ENCODE measurements at regions not wholly inside any gene's neighbourhood (a gene's known extent, or its start where the extent isn't known, plus 50 kb on each side); places are given as distances from the start of the nearest gene placed in this dataset.
"Not testable (repeated sequence)": the region's sequence is repeated elsewhere in the genome, so short reads cannot be mapped to it uniquely, and the experiment has no call there.

DNA sequence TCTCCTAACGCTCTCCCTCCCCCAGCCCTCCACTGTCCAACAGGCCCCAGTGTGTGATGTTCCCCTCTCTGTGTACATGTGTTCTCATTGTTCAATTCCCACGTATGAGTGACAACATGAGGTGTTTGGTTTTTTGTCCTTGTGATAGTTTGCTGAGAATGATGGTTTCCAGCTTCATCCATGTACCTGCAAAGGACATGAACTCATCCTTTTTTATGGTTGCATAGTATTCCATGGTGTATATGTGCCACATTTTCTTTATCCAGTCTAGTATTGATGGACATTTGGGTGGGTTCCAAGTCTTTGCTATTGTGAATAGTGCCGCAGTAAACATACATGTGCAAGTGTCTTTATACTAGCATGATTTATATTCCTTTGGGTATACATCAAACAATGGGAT lies 347.4 kb downstream of the MAGEE1 start:
- not testable (repeated sequence) for DNase-seq (ENCODE audit: low read depth in 1 of 2, low spot score in 1 of 2)

- DNase-seq (ENCODE audit: low read depth in 1 of 2, low spot score in 1 of 2), result no peak
Observed at GRCh38 chrX:76796311-76796710, 368.8 kb downstream of the MAGEE1 start.

GRCh38 chrX:76802708-76803107 lies 375.2 kb downstream of the MAGEE1 start:
- DNase-seq (ENCODE audit: low read depth in 1 of 2, low spot score in 1 of 2), result no peak

GRCh38 chrX:76815754-76816153 lies 388.2 kb downstream of the MAGEE1 start:
- no peak for DNase-seq (ENCODE audit: low read depth in 1 of 2, low spot score in 1 of 2)

GRCh38 chrX:76817279-76817678 lies 389.8 kb downstream of the MAGEE1 start:
- DNase-seq (ENCODE audit: low read depth in 1 of 2, low spot score in 1 of 2), result not testable (repeated sequence)

GRCh38 chrX:76821276-76821675 lies 393.8 kb downstream of the MAGEE1 start:
- DNase-seq (ENCODE audit: low read depth in 1 of 2, low spot score in 1 of 2), result no peak

DNA sequence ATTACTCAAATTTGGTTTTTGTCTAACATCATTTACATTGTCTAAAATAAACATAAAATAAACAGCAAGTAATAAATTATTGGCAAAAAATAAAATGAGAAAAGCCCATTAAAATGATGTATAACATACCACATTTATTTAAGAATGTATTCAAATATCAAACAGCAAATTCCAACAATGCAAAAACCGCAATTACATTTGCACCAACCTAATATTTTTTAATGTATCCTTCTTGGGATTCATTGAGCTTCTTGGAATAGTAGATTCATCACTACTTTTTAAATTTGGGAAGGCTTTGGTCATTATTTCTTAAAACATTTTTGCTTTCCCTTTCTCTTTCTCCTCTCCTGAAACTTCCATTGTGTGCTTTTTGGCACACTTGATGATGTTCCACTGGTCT lies 400.2 kb downstream of the MAGEE1 start:
- DNase-seq (ENCODE audit: low read depth in 1 of 2, low spot score in 1 of 2), result no peak

DNA sequence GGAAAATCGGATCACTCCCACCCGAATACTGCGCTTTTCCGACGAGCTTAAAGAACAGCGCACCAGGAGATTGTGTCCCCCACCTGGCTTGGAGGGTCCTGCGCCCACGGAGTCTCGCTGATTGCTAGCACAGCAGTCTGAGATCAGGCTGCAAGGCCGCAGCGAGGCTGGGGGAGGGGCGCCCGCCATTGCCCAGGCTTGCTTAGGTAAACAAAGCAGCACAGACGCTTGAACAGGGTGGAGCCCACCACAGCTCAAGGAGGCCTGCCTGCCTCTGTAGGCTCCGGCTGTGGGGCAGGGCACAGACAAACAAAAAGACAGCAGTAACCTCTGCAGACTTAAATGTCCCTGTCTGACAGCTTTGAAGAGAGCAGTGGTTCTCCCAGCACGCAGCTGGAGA lies 413.4 kb downstream of the MAGEE1 start:
- DNase-seq (ENCODE audit: low read depth in 1 of 2, low spot score in 1 of 2), result not testable (repeated sequence)

- DNase-seq (ENCODE audit: low read depth in 1 of 2, low spot score in 1 of 2), result no peak
Observed at GRCh38 chrX:76850851-76851250, 423.3 kb downstream of the MAGEE1 start.

- DNase-seq (ENCODE audit: low read depth in 1 of 2, low spot score in 1 of 2), result no peak
Observed at GRCh38 chrX:76862509-76862908, 435.0 kb downstream of the MAGEE1 start.

- no peak for DNase-seq (ENCODE audit: low read depth in 1 of 2, low spot score in 1 of 2)
Observed at GRCh38 chrX:76893930-76894329, 466.4 kb downstream of the MAGEE1 start.

- DNase-seq (ENCODE audit: low read depth in 1 of 2, low spot score in 1 of 2), result no peak
Observed at GRCh38 chrX:76915836-76916235, 488.3 kb downstream of the MAGEE1 start.

GRCh38 chrX:76918033-76918432 lies 490.5 kb downstream of the MAGEE1 start:
- no peak for DNase-seq (ENCODE audit: low read depth in 1 of 2, low spot score in 1 of 2)

- no peak for DNase-seq (ENCODE audit: low read depth in 1 of 2, low spot score in 1 of 2)
Observed at GRCh38 chrX:76919761-76920160, 492.3 kb downstream of the MAGEE1 start.

GRCh38 chrX:76920607-76921006 lies 493.1 kb downstream of the MAGEE1 start:
- DNase-seq (ENCODE audit: low read depth in 1 of 2, low spot score in 1 of 2), result no peak

GRCh38 chrX:76921176-76921575 lies 493.7 kb downstream of the MAGEE1 start:
- no peak for DNase-seq (ENCODE audit: low read depth in 1 of 2, low spot score in 1 of 2)

- no peak for DNase-seq (ENCODE audit: low read depth in 1 of 2, low spot score in 1 of 2)
Observed at GRCh38 chrX:76922100-76922499, 494.6 kb downstream of the MAGEE1 start.

- not testable (repeated sequence) for DNase-seq (ENCODE audit: low read depth in 1 of 2, low spot score in 1 of 2)
Observed at GRCh38 chrX:76924616-76925015, 497.1 kb downstream of the MAGEE1 start.

GRCh38 chrX:76931518-76931917 lies 504.0 kb downstream of the MAGEE1 start:
- no peak for DNase-seq (ENCODE audit: low read depth in 1 of 2, low spot score in 1 of 2)

GRCh38 chrX:76957485-76957884 lies 489.7 kb upstream of the FGF16 start:
- DNase-seq (ENCODE audit: low read depth in 1 of 2, low spot score in 1 of 2), result no peak

- DNase-seq (ENCODE audit: low read depth in 1 of 2, low spot score in 1 of 2), result no peak
Observed at GRCh38 chrX:76971393-76972376, 475.5 kb upstream of the FGF16 start.

DNA sequence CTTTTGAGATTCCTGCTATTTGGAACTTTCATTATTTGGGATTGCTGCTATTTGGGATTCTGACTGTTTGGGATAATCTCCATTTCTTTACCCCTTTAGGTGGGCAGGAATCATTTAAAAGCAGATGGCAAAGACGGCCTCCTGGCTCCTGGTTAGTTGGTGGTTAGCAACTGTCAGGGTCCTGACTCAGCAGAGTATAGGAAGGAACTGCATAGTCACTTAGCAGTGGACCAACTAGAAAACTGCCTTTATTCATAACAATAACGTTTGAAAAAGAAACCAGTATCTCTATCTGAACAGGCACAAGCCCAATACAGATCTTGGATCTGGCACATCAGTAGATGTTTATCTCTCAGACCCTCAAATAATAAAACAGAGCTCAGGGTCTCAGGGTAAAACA lies 469.7 kb upstream of the FGF16 start:
- DNase-seq (ENCODE audit: low read depth in 1 of 2, low spot score in 1 of 2), result no peak

DNA sequence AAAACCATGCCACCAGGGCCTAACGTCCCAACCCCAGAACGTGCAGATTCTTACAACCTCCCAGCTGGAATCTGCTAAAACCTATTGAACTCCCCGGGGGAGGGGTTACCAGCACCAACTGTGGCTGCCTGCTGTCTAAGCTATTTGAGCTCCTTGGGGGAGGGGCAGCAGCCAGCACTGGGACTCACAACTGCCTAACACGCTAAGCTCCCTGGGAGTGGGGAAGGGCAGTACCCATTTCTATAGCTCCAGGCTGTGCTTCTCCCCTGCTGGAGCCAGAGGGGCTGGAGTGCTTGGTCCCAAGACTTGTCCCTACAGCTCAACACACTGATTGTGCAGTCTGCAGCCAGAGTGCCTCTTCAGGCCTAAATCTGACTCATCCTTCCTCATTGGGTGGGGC lies 459.8 kb upstream of the FGF16 start:
- DNase-seq (ENCODE audit: low read depth in 1 of 2, low spot score in 1 of 2), result no peak

Data from activated CD4-positive, alpha-beta T cell treated with anti-CD3 and anti-CD28 coated beads, Interleukin-2, amount 50 U/mL, for 24 hours (primary cell).